ENCODE measurements at regions not wholly inside any gene's neighbourhood (a gene's known extent, or its start where the extent isn't known, plus 50 kb on each side); places are given as distances from the start of the nearest gene placed in this dataset.

DNA sequence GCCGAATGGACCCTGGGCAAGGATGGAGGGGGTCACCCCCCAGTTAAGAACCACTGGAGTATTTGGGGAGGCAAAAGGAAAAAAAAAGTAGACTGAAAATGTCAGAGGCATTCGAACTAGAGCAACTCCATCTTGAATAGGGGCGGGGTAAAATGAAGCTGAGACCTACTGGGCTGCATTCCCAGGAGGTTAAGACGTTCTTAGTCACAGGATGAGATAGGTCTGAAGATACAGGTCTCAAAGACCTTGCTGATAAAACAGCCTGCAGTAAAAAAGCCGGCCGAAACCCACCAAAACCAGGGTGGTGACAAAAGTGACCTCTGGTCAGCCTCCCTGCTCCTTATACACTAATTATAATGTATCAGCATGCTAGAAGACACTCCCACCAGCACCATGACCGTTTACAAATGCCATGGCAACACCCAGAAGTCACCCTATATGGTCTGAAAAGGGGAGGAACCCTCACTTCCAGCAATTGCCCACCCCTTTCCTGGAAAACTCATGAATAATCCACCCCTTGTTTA is 70.4 kb upstream of the KCNG1 start:
- TF ChIP-seq, protein P1, sequence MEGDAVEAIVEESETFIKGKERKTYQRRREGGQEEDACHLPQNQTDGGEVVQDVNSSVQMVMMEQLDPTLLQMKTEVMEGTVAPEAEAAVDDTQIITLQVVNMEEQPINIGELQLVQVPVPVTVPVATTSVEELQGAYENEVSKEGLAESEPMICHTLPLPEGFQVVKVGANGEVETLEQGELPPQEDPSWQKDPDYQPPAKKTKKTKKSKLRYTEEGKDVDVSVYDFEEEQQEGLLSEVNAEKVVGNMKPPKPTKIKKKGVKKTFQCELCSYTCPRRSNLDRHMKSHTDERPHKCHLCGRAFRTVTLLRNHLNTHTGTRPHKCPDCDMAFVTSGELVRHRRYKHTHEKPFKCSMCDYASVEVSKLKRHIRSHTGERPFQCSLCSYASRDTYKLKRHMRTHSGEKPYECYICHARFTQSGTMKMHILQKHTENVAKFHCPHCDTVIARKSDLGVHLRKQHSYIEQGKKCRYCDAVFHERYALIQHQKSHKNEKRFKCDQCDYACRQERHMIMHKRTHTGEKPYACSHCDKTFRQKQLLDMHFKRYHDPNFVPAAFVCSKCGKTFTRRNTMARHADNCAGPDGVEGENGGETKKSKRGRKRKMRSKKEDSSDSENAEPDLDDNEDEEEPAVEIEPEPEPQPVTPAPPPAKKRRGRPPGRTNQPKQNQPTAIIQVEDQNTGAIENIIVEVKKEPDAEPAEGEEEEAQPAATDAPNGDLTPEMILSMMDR (IDR thresholded peaks at IDR 0.05), result no peak
- Histone ChIP-seq H3K27me3 (ENCODE audit: low read depth) (peaks cover 56% of the 10 kb centered on the region), H3K36me3 (no peaks in the 10 kb centered on the region), H3K27ac (no peak overlapping the region), H3K4me1 (no peaks in the 10 kb centered on the region), H3K9me3 (no peaks in the 10 kb centered on the region), H3K4me3 (no peak overlapping the region)
- DNase-seq (no peak), ATAC-seq (no peak)
- intact Hi-C loops (cut with DNase I), result no loop called here

DNA sequence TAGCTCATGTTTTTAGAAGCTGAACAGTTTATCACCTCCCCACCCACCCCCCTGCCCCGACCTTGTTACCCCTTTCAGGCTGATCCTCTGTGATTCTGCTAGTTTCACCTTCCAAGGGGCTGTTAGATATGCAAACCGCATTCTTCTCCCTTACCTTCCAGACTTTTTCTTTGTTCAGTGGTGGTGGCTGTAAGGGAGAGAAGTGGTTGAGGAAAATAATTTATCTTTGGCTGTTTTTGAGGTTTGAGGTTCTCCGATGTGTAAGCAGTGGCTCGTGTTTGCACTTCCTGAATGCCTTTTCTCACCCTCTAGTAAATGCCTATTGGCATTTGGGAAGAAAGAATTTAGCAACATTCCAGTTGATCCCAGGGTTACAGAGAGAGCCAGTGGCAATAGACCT is 69.4 kb upstream of the KCNG1 start:
- intact Hi-C loops (cut with DNase I), result no loop called here
- no peak overlapping the region for H3K4me3 ChIP-seq
- TF ChIP-seq, protein P1 (IDR thresholded peaks at IDR 0.05), result no peak
- H3K4me1 ChIP-seq, result no peaks in the 10 kb centered on the region
- no peak for DNase-seq
- peaks cover 64% of the 10 kb centered on the region for H3K27me3 ChIP-seq (ENCODE audit: low read depth)
- no peak overlapping the region for H3K27ac ChIP-seq
- H3K36me3 ChIP-seq, result no peaks in the 10 kb centered on the region
- no peak for ATAC-seq
- no peaks in the 10 kb centered on the region for H3K9me3 ChIP-seq

DNA sequence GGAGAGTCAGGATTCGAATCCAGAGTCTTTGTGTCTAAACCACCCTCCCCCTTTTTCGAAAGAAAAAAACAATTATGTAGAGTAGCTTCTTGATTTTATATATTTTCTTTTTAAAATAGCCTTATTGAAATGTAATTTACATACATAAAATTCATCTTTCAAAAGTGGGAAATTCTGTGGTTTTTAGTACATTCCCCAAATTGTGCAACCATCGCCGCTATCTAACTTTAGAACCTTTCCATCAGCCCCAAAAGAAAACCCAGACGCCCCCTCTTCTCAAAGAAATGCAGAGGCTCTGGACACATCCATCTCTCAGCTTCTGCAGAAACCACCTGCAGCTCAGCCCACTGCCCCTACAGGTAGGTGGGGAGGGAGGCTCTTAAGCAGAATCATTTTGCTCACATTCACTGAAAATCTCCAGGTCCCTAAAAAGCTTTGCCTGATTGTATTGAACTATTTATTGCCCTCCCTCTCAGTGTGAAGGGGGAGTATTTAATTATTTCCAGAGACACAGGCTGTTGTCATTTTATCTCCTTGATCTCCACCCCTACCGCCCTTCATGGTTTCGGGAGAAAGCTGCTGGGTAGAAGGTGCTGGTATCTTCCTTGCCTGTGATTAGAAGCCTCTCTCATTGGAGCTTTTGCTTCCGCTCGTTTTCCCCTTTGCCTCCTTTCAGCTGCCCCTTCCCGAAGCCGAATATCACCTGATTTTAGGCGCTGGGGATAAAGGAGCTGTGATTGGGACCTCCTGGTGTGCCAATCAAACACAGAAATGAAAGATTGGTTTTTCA is 68.7 kb upstream of the KCNG1 start:
- TF ChIP-seq, protein P1 (IDR thresholded peaks at IDR 0.05), result no peak
- intact Hi-C loops (cut with DNase I), result no loop called here
- ATAC-seq, result no peak

DNA sequence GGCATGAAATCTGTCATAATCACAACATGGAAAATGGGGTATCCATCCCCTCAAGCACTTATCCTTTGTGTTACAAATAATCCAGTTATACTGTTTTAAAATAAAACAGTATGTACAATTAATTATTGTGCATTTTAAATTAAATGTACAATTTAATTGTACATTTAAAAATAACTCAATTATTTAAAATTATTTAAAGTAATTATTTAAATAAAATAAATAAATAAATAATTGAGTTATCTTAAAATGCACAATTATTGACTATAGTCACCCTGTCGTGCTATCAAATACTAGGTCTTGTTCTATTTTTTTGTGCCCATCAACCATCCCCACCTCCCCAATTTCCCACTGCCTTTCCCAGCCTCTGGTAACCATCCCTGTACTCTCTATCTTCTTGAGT is 66.9 kb upstream of the KCNG1 start:
- Histone ChIP-seq H3K4me1 (no peaks in the 10 kb centered on the region), H3K27me3 (ENCODE audit: low read depth) (peaks cover 81% of the 10 kb centered on the region), H3K4me3 (no peak overlapping the region), H3K36me3 (no peaks in the 10 kb centered on the region), H3K9me3 (no peaks in the 10 kb centered on the region), H3K27ac (no peak overlapping the region)
- intact Hi-C loops (cut with DNase I), result no loop called here
- TF ChIP-seq, protein P1 (IDR thresholded peaks at IDR 0.05), result no peak
- DNase-seq, result no peak
- ATAC-seq, result no peak

More for the DNA sequence above, 68.7 kb upstream of the KCNG1 start:
- DNase-seq, result no peak
- no peak overlapping the region for H3K27ac ChIP-seq
- H3K9me3 ChIP-seq, result no peaks in the 10 kb centered on the region
- peaks cover 72% of the 10 kb centered on the region for H3K27me3 ChIP-seq (ENCODE audit: low read depth)
- H3K4me3 ChIP-seq, result no peak overlapping the region
- no peaks in the 10 kb centered on the region for H3K36me3 ChIP-seq
- no peaks in the 10 kb centered on the region for H3K4me1 ChIP-seq

DNA sequence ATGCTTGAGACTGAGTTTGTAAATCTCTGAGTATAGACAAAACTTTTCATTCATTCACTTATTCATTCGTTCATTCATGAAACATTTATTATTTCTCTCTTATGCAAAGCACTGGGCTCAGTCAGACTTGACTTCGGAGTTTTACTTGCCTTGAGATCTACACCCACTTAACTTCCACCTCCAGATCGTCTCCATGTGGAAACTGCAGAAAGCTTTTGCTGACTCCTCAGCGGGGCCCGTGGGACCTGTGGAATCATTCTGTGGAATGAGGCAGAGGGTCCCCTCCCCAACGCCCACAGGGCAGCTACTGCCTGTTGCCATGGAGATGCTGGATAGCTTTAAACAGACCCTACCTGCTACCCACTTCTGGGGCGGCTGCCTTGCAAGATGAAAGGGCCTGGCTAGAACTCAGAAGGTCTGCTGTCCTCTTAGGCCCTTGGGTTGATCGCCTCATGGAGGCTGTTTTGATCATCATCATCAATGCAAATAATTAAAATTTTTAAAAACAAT is 66.4 kb upstream of the KCNG1 start:
- TF ChIP-seq, protein P1 (IDR thresholded peaks at IDR 0.05), result no peak
- no peaks in the 10 kb centered on the region for H3K36me3 ChIP-seq
- no peak overlapping the region for H3K4me3 ChIP-seq
- peaks cover 82% of the 10 kb centered on the region for H3K27me3 ChIP-seq (ENCODE audit: low read depth)
- no peaks in the 10 kb centered on the region for H3K9me3 ChIP-seq
- H3K27ac ChIP-seq, result no peak overlapping the region
- H3K4me1 ChIP-seq, result no peaks in the 10 kb centered on the region
- intact Hi-C loops (cut with DNase I), result no loop called here
- no peak for DNase-seq
- no peak for ATAC-seq

Measured in lower lobe of right lung (tissue), 2 donors.